EH (cell line): ENCODE measurements at regions not wholly inside any gene's neighbourhood (a gene's known extent, or its start where the extent isn't known, plus 50 kb on each side); places are given as distances from the start of the nearest gene placed in this dataset.

Experiments used
- DNase-seq: peaks from one replicate; pipeline ENCODE4 v3.0.0-alpha.2; 2015; ENCODE audit warnings: low read depth

DNA sequence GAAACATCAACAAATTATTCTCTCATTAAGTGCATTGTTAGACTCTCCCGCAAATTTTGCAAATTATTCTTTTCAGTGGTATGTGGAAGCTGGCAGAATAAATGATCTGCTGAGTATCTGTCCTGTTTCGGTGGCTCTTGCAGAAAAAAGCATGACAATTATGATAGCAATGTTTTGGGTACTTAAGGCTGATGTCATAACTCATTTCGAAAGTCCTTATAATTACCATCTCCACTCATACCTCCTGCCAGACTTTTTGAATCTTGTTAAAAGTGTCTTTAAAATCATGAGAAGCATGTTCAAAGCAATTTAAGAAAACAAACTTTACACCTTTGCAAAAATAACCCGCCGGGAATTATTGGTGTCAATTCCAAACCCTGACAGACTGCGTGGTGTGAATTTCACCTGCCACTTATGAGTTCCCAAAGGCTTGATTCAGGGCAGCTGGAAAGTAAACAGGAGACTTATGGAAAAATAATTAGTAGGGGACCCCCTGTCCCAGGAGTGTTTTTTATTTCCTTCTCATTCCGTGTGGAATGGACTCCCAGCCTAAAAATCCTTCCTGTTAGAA lies 87.6 kb upstream of the E2F3 start:
- DNase-seq = no peak

GRCh38 chr6:20314866-20315845 lies 86.5 kb upstream of the E2F3 start:
- DNase-seq = no peak

- DNase-seq = no peak
Observed at GRCh38 chr6:20317430-20317829, 84.2 kb upstream of the E2F3 start.

DNA sequence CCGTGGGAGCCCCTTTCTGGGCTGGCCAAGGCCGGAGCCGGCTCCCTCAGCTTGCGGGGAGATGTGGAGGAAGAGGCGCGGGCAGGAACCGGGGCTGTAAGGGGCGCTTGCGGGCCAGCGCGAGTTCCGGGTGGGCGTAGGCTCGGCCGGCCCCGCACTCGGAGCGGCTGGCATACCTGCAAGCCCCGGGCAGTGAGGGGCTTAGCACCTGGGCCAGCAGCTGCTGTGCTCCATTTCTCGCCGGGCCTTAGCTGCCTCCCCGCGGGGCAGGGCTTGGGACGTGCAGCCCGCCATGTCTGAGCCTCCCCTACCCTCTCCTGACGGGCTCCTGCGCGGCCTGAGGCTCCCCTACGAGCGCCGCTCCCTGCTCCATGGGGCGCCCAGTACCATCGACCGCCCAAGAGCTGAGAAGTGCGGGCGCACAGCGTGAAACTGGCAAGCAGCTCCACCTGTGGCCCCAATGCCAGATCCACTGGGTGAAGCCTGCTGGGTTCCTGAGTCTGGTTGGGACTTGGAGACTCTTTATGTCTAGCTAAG lies 82.8 kb upstream of the E2F3 start:
- DNase-seq = no peak

- no peak for DNase-seq
Observed at GRCh38 chr6:20319520-20320357, 81.9 kb upstream of the E2F3 start.

GRCh38 chr6:20325641-20326421 lies 75.8 kb upstream of the E2F3 start:
- DNase-seq = no peak

DNA sequence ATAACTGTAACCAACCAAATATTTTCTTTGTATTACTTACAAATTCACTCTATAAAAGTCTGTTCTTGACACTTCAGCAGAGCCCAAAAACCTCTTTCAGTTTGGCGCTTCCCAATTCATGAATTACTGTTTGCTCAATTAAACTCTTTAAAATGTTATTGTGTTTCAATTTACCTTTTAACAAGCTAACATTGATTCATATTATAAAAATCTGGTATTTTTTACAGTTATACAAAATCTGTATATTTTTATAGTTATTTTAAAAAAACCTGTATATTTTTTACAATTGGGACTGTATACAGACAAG lies 75.3 kb upstream of the E2F3 start:
- no peak for DNase-seq

- no peak for DNase-seq
Observed at GRCh38 chr6:20327141-20327540, 74.5 kb upstream of the E2F3 start.

GRCh38 chr6:20328266-20328923 lies 73.3 kb upstream of the E2F3 start:
- DNase-seq = no peak

DNA sequence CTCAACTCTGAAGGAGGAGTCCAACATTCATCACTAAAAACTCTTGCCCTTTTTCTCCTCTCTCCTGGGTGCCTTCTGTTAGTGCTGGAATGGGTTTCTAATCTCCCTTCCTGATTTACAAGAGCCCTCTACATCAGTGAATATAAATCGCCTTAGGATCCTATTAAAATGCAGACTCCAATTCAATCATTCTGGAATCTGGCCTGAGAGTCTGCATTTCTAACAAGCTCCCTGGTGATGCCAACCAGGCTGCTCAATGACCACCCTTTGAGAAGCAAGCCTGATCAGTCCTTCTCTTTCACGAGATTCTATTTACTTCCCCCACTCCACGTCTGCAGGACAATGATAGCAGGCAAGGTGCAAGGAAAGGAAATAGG lies 72.8 kb upstream of the E2F3 start:
- no peak for DNase-seq

GRCh38 chr6:20331042-20331441 lies 70.6 kb upstream of the E2F3 start:
- no peak for DNase-seq

DNA sequence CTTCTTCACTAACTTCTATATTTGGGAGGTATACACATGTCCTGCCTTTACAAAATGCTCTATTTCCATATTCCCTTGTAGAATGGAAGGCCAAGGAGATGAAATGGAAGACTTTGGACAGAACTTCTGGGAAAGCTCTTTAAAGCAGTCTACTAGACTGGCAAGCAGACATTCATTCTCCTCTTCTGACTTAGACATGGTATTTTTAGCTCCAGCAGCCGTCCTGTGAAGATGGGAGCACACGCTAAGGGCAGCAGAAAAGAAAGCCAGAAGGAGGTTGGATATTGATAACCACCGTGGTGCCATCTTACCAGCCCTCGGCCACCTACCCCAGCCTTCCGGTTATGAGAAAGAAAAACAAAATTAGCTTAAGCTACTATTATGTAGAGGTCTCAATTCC lies 70.1 kb upstream of the E2F3 start:
- no peak for DNase-seq

- DNase-seq = no peak
Observed at GRCh38 chr6:20332441-20333006, 69.2 kb upstream of the E2F3 start.

GRCh38 chr6:20333721-20334269 lies 67.9 kb upstream of the E2F3 start:
- no peak for DNase-seq

GRCh38 chr6:20334334-20334733 lies 67.3 kb upstream of the E2F3 start:
- no peak for DNase-seq

GRCh38 chr6:20334962-20335361 lies 66.7 kb upstream of the E2F3 start:
- DNase-seq = no peak

DNA sequence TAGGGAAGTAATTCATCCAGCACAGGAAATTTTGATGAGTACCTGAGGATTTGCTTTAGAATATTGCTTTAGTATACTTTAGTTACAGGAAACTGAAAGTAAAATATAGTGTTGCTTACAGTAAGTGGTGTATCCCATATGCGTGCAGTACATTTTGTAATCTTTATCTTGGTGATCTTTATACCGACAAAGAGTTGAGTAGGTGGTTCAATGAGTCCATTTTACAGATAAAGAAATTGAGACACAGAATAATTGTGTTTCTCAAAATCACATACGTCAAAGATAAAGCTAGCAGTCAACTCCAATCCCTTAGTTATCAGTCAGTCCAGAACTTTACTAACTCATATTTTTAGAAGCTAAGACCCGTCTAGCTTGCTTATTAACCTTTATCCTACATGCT lies 65.8 kb upstream of the E2F3 start:
- DNase-seq = no peak

- DNase-seq = no peak
Observed at GRCh38 chr6:20338156-20338555, 63.5 kb upstream of the E2F3 start.

DNA sequence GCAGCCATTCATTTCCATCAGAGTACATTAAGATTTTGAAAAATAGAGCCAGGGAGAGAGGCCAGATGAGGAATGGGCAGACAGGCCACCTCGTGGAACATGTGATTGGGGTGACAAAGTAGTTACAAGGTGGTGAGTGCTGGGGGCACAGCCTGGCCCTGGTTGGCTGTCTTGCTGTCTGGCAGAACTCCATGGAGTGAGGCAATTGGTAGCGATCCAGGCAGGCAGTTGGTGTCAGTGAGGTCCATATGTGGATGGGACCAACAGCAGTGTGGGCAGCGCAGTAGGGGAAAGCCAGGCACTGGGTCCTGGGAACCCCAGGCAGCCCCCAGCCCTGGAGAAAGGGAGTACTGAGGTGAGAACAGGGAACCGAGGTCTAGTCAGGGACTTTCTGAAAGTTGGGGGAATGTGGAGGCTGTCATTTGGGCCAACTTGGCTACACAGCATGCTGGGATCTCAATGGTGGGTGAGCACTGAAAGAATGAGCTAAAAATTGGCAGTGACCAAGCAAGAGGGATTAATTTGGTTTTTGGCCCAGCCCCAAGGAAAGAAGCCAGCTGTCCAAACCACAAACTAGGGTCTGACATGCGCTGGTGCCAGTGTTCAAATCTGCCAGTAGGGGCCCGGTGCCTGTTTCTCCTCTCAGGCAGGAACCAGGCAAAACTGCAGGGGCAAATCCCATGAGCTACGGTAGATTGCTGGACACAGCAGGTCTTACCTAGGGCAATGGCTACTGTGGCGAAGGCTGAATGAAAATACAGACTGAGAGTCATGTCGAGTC lies 61.4 kb upstream of the E2F3 start:
- DNase-seq = no peak

GRCh38 chr6:20341096-20341495 lies 60.6 kb upstream of the E2F3 start:
- no peak for DNase-seq
